Skeletal muscle satellite cell (primary cell): ENCODE measurements at regions not wholly inside any gene's neighbourhood (a gene's known extent, or its start where the extent isn't known, plus 50 kb on each side); places are given as distances from the start of the nearest gene placed in this dataset.
"Not testable (repeated sequence)": the region's sequence is repeated elsewhere in the genome, so short reads cannot be mapped to it uniquely, and the experiment has no call there.

Experiments used
- H3K27me3 ChIP-seq: 2 replicates; pipeline ENCODE4 v1.7.0; 2013; ENCODE audit warnings: low read length; ENCODE audit not compliant: control insufficient read depth, insufficient read depth
- H3K36me3 ChIP-seq: 2 replicates; pipeline ENCODE4 v1.7.0; 2013; ENCODE audit warnings: mild to moderate bottlenecking, control low read depth, low read length; ENCODE audit not compliant: insufficient read depth
- H3K4me1 ChIP-seq: 2 replicates; pipeline ENCODE4 v1.7.0; 2013; ENCODE audit warnings: low read length; ENCODE audit not compliant: control insufficient read depth, insufficient read depth
- H3K4me2 ChIP-seq: 2 replicates; pipeline ENCODE4 v1.7.0; 2013; ENCODE audit warnings: mild to moderate bottlenecking, low read length
- H3K4me3 ChIP-seq: 2 replicates; pipeline ENCODE4 v1.7.0; 2013; ENCODE audit warnings: low read length
- H3K9ac ChIP-seq: 2 replicates; pipeline ENCODE4 v1.7.0; 2013; ENCODE audit warnings: mild to moderate bottlenecking, low read depth, low read length, moderate library complexity
- H3K9me3 ChIP-seq: replicated peaks from 2 replicates; pipeline ENCODE4 v1.7.0; 2013; ENCODE audit warnings: mild to moderate bottlenecking, control low read depth, low read length

- Histone ChIP-seq H3K9ac (no peak overlapping the region), H3K4me2 (no peak overlapping the region), H3K27me3 (no peaks in the 10 kb centered on the region), H3K9me3 (no peaks in the 10 kb centered on the region), H3K4me1 (no peaks in the 10 kb centered on the region), H3K36me3 (no peaks in the 10 kb centered on the region), H3K4me3 (no peak overlapping the region)
Observed at GRCh38 chr10:64159910-64160872, 639.0 kb downstream of the REEP3 start.

DNA sequence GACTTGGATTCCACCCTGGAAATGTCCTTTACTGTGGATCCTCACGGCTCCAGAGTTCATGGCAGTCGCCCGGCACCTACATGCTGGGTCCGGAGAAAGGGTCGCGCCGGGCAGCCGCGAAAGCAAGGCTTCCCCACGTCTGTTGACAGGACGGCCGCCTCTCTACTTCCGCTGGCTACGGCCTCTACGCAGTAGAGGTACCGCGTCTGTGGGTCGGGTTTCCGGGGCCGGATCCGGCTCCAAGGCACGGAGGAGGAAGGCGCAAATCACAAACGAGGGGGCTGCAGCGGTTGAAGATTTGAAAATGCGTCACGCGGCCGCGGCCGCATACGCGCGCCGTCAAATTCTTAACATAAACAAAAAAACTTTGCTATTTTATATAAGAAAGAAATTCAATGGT is 649.6 kb downstream of the REEP3 start:
- H3K36me3 ChIP-seq, result no peaks in the 10 kb centered on the region
- H3K4me3 ChIP-seq, result no peak overlapping the region
- H3K4me1 ChIP-seq, result no peaks in the 10 kb centered on the region
- no peaks in the 10 kb centered on the region for H3K9me3 ChIP-seq
- no peak overlapping the region for H3K9ac ChIP-seq
- H3K27me3 ChIP-seq, result no peaks in the 10 kb centered on the region
- no peak overlapping the region for H3K4me2 ChIP-seq

DNA sequence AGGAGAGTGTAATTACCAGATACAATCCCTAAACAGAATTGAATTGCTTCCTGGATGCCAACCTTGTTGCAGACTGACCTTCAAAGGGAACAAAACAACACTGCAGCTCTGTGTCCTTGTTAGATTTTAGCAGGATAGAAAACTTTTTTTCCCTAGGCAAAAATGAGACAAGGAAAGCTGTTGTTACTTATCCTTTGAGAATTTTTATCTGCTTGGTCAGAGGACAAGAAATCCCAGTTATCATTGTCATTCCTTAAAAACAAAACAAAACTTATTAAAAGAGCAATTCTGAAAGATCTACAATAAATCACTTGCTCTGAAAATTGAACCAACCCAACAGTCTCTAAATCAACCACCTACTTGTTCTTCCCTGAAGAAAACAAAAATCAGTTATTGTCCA is 652.6 kb downstream of the REEP3 start:
- Histone ChIP-seq H3K9ac (no peak overlapping the region), H3K4me2 (no peak overlapping the region), H3K4me3 (no peak overlapping the region)

DNA sequence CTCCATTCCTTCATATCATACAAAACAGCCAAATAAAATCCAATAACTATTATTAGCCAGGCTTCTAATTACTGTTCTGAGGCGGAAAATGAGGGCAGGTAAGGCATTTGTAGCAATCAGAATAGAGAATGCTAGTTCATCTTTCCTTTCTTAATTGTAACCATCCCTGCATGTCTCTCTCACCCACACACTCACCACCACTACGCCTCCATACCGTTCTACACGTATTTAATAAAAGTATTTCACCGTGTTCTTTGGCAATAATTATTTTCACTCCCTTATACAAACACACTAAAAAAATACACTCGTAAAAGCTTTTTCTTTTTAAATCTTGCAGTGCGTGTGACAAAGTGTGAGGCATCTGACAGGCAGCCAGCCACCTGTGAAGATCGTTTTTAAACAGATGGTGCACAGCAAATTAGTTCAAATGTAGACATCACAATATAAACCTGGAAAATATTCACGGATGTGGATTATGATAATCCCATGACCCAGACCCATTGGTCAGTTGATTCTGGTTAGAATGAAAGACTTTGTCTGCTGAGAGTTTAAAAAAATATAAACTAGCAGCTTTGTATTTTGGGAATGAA is 653.6 kb downstream of the REEP3 start:
- H3K4me2 ChIP-seq, result no peak overlapping the region
- H3K9me3 ChIP-seq, result no peaks in the 10 kb centered on the region
- H3K27me3 ChIP-seq, result no peaks in the 10 kb centered on the region

More for the DNA sequence above, 652.6 kb downstream of the REEP3 start:
- Histone ChIP-seq H3K9me3 (no peaks in the 10 kb centered on the region), H3K36me3 (no peaks in the 10 kb centered on the region), H3K4me1 (no peaks in the 10 kb centered on the region), H3K27me3 (no peaks in the 10 kb centered on the region)

DNA sequence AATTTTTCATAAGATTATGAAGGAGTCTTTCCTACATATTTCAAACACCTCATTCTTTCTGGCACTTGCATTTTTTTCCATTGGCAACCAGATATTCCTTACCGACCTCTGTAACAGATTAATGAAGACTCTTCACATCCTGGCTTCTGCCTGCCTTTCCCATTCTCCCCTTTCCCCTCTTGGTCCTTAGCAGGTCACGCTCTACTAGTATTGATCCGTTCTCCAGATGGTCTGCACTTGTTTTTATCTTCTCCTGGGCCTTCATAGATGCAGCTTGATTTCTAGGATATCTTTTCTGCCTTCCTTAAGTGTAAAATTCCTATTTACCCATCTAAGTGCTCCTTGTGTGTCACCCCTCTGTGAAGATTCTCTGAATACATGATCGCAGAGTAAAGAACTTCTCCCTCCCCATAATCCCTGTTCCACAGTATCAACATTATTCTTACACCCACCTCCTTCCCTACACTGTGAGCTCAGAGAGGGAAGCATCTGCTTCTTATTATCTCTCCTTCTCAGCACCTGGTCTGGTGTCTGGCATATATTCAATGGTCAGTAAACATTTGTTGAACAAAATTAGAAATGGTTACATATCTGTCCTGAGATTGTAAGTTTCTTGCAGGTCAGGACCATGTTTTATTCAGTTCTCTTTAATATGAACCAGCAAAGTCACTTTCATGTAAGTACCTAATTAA is 654.2 kb downstream of the REEP3 start:
- Histone ChIP-seq H3K9ac (no peak overlapping the region), H3K4me1 (no peaks in the 10 kb centered on the region), H3K27me3 (no peaks in the 10 kb centered on the region), H3K4me2 (no peak overlapping the region), H3K4me3 (no peak overlapping the region), H3K9me3 (no peaks in the 10 kb centered on the region), H3K36me3 (no peaks in the 10 kb centered on the region)

More for the DNA sequence above, 653.6 kb downstream of the REEP3 start:
- Histone ChIP-seq H3K4me3 (no peak overlapping the region), H3K36me3 (no peaks in the 10 kb centered on the region), H3K4me1 (no peaks in the 10 kb centered on the region), H3K9ac (no peak overlapping the region)

GRCh38 chr10:64182671-64183070 is 661.5 kb downstream of the REEP3 start:
- Histone ChIP-seq H3K27me3 (no peaks in the 10 kb centered on the region), H3K9ac (no peak overlapping the region), H3K4me2 (no peak overlapping the region), H3K36me3 (no peaks in the 10 kb centered on the region), H3K4me3 (no peak overlapping the region), H3K4me1 (no peaks in the 10 kb centered on the region), H3K9me3 (no peaks in the 10 kb centered on the region)

GRCh38 chr10:64191286-64191685 is 670.1 kb downstream of the REEP3 start:
- H3K9me3 ChIP-seq, result no peaks in the 10 kb centered on the region

DNA sequence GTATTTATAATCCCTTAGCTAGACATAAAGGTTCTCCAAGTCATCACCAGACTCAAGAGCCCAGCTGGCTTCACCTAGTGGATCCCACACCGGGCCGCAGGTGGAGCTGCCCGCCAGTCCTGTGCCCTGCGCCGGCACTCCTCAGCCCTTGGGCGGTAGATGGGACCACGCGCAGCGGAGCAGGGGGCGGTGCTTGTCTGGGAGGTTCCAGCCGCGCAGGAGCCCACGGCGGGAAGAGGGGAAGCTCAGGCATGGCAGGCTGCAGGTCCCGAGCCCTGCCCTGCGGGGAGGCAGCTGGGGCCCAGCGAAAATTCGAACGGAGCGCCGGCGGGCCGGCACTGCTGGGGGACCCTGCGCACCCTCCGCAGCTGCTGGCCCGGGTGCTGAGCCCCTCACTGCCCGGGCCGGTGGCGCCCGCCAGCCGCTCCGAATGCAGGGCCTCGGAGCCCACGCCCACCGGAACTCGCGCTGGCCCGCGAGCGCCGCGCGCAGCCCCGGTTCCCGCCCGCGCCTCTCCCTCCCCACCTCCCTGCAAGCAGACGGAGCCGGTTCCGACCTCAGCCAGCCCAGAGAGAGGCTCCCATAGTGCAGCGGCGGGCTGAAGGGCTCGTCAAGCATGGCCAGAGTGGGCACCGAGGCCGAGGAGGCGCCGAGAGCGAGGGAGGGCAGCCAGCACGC is 675.6 kb downstream of the REEP3 start:
- Histone ChIP-seq H3K9me3 (no peaks in the 10 kb centered on the region), H3K9ac (no peak overlapping the region), H3K4me1 (no peaks in the 10 kb centered on the region), H3K4me2 (no peak overlapping the region), H3K27me3 (no peaks in the 10 kb centered on the region), H3K4me3 (no peak overlapping the region), H3K36me3 (no peaks in the 10 kb centered on the region)

More at GRCh38 chr10:64191286-64191685, 670.1 kb downstream of the REEP3 start:
- Histone ChIP-seq H3K4me2 (no peak overlapping the region), H3K27me3 (no peaks in the 10 kb centered on the region), H3K9ac (no peak overlapping the region), H3K4me1 (no peaks in the 10 kb centered on the region), H3K4me3 (no peak overlapping the region), H3K36me3 (no peaks in the 10 kb centered on the region)

DNA sequence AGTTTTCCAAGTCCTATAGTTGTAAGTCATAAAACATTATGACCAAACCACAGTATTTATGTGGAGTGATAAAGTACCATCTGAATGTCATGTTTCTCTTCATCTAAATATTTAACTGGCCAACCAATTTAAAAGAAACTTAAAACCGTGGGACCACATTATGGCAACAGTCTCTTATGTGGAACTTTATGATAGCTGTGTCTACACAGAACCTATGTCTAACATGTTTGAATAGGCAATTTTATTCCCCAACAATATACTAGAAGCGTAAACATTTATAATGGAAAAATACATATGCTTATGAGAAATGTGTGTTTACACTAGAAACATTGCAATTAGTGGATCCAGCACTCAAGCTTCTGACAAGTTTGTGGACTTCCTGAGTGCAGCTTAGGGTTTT is 680.7 kb downstream of the REEP3 start:
- Histone ChIP-seq H3K36me3 (no peaks in the 10 kb centered on the region), H3K9ac (no peak overlapping the region), H3K27me3 (no peaks in the 10 kb centered on the region), H3K4me2 (no peak overlapping the region), H3K4me1 (no peaks in the 10 kb centered on the region), H3K4me3 (no peak overlapping the region), H3K9me3 (no peaks in the 10 kb centered on the region)

DNA sequence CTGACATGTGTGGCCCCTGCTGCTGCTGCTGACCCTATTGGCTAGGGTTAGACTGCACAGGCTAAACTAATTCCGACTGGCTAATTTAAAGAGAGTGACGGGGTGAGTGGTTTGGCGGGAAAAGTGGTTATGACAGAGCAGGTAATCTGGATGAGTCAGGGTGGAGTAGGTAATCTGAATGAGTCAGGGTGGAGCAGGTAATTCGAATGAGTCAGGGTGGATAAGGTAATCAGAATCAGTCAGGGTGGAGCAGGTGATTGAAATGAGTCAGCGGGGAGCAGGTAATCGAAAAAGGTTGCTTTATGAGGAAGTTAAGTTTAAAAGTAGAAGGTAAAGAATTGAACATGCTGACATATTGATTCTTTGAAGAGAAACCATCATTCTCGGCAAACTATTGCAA is 683.3 kb downstream of the REEP3 start:
- not testable (repeated sequence) for H3K9me3 ChIP-seq, H3K9ac ChIP-seq, H3K4me3 ChIP-seq, H3K4me1 ChIP-seq, H3K27me3 ChIP-seq, H3K36me3 ChIP-seq, H3K4me2 ChIP-seq

DNA sequence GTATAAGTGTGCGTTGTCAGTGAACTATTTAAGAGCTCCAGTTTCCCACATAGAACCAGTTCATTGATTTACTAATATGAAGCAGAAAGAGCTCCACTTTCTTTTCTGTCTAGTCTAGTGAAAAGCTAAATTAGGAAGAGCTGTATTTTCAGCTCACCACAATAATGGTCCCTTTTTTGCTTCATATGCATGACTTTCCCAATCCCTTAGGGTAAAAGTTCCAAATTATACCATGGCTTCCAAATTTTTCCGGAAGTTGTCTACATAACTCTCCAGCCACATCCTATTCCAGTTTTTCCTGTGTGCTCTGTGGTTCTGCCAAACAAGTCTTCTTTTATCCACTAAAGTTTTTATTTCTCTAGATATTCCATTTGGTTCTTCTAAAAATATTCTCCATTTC is 685.2 kb downstream of the REEP3 start:
- Histone ChIP-seq H3K36me3 (no peaks in the 10 kb centered on the region), H3K9ac (no peak overlapping the region), H3K4me1 (no peaks in the 10 kb centered on the region), H3K4me2 (no peak overlapping the region), H3K27me3 (no peaks in the 10 kb centered on the region), H3K4me3 (no peak overlapping the region), H3K9me3 (peaks cover 7% of the 10 kb centered on the region)
